CD14-positive monocyte (primary cell): ENCODE measurements at regions not wholly inside any gene's neighbourhood (a gene's known extent, or its start where the extent isn't known, plus 50 kb on each side); places are given as distances from the start of the nearest gene placed in this dataset.

Experiments used
- DNase-seq, 3 donors: peaks; one replicate each; pipeline ENCODE4 v3.0.0-alpha.2; 2011 to 2022
- H2AFZ ChIP-seq: 2 replicates; pipeline ENCODE4 v1.6.0; 2012; ENCODE audit warnings: mild to moderate bottlenecking, low read depth, low read length, inconsistent platforms; ENCODE audit not compliant: insufficient read depth, poor library complexity, severe bottlenecking
- H3K27ac ChIP-seq, 2 donors: 1 replicate in 1 of 2; 2 replicates in 1 of 2; pipeline ENCODE4 v1.5.1; 2012 to 2013; ENCODE audit warnings: low read length in 2 of 2, control low read depth in 1 of 2, inconsistent platforms in 1 of 2, low read depth in 1 of 2, mild to moderate bottlenecking in 1 of 2
- H3K27me3 ChIP-seq, 2 donors: one replicate each; pipeline versions ENCODE4 v1.6.0 to v1.6.1; 2011 to 2013; ENCODE audit warnings: low read length in 2 of 2; ENCODE audit not compliant: control insufficient read depth in 2 of 2, insufficient read depth in 2 of 2
- H3K36me3 ChIP-seq, 2 donors: replicated peaks in 1 of 2; 1 replicate in 1 of 2; 2 replicates in 1 of 2; pipeline versions ENCODE4 v1.5.1 to v1.6.1; 2012 to 2013; ENCODE audit warnings: low read length in 2 of 2, control low read depth in 1 of 2, inconsistent platforms in 1 of 2, mild to moderate bottlenecking in 1 of 2; ENCODE audit not compliant: insufficient read depth in 2 of 2, control insufficient read depth in 1 of 2
- H3K4me1 ChIP-seq, 2 donors: 1 replicate in 1 of 2; 2 replicates in 1 of 2; pipeline versions ENCODE4 v1.5.1 to v1.6.1; 2012 to 2013; ENCODE audit warnings: low read length in 2 of 2, control low read depth in 1 of 2, inconsistent platforms in 1 of 2, mild to moderate bottlenecking in 1 of 2, moderate library complexity in 1 of 2; ENCODE audit not compliant: insufficient read depth in 2 of 2, control insufficient read depth in 1 of 2
- H3K4me2 ChIP-seq: replicated peaks from 2 replicates; pipeline ENCODE3; 2012; ENCODE audit warnings: low read length, moderate library complexity, mild to moderate bottlenecking; ENCODE audit not compliant: poor library complexity, severe bottlenecking; ENCODE audit errors: extremely low read depth
- H3K4me3 ChIP-seq, 3 experiments: fragments of 200-600 bp in 1 of 3; sonication (generic) in 1 of 3; replicated peaks in 1 of 3; 1 replicate in 2 of 3; 2 replicates in 1 of 3; pipeline ENCODE4 v1.5.1; 2011 to 2013; ENCODE audit warnings: low read length in 3 of 3, mild to moderate bottlenecking in 3 of 3, control low read depth in 2 of 3, low read depth in 2 of 3, inconsistent platforms in 1 of 3, moderate library complexity in 1 of 3
- H3K79me2 ChIP-seq: 2 replicates; pipeline ENCODE4 v1.6.0; 2012; ENCODE audit warnings: mild to moderate bottlenecking, control low read depth, inconsistent platforms, low read length, moderate library complexity; ENCODE audit not compliant: insufficient read depth
- H3K9ac ChIP-seq: 2 replicates; pipeline ENCODE4 v1.6.0; 2017; ENCODE audit warnings: low read length, mild to moderate bottlenecking; ENCODE audit not compliant: insufficient read depth, poor library complexity, severe bottlenecking
- H3K9me3 ChIP-seq, 2 donors: replicated peaks in 1 of 2; 1 replicate in 1 of 2; 2 replicates in 1 of 2; pipeline versions ENCODE4 v1.5.1 to v1.6.1; 2012 to 2013; ENCODE audit warnings: low read length in 2 of 2, control low read depth in 1 of 2; ENCODE audit not compliant: control insufficient read depth in 1 of 2, insufficient read depth in 1 of 2
- H4K20me1 ChIP-seq: 2 replicates; pipeline ENCODE4 v1.6.0; 2012; ENCODE audit warnings: mild to moderate bottlenecking, low read length, control low read depth, moderate library complexity; ENCODE audit not compliant: insufficient read depth
- H3K27ac Mint-ChIP-seq, 7 donors: one replicate each; pipeline ENCODE4 v1.8.0; 2020; ENCODE audit warnings: mild to moderate bottlenecking in 7 of 7, mixed read lengths in 7 of 7, moderate library complexity in 6 of 7, inconsistent platforms in 2 of 7
- H3K27me3 Mint-ChIP-seq, 3 donors: one replicate each; pipeline ENCODE4 v1.8.0; 2021 to 2022; ENCODE audit warnings: low read depth in 3 of 3, mild to moderate bottlenecking in 3 of 3, mixed read lengths in 3 of 3, moderate library complexity in 3 of 3, inconsistent platforms in 1 of 3
- H3K36me3 Mint-ChIP-seq, 2 donors: one replicate each; pipeline ENCODE4 v1.8.0; 2020; ENCODE audit warnings: mixed read lengths in 2 of 2, inconsistent platforms in 1 of 2, mild to moderate bottlenecking in 1 of 2
- H3K4me1 Mint-ChIP-seq: one replicate; pipeline ENCODE4 v1.8.0; 2020; ENCODE audit warnings: mild to moderate bottlenecking, mixed read lengths
- H3K4me3 Mint-ChIP-seq, 2 donors: one replicate each; pipeline ENCODE4 v1.8.0; 2020; ENCODE audit warnings: mild to moderate bottlenecking in 2 of 2, mixed read lengths in 2 of 2, moderate library complexity in 1 of 2
- H3K9me3 Mint-ChIP-seq, 7 donors: one replicate each; pipeline ENCODE4 v1.8.0; 2020 to 2022; ENCODE audit warnings: mixed read lengths in 7 of 7, mild to moderate bottlenecking in 6 of 7, moderate library complexity in 6 of 7, inconsistent platforms in 2 of 7
- CTCF ChIP-seq: fragments of 200-600 bp; IDR thresholded peaks from one replicate; pipeline ENCODE4 v1.8.0; 2022; ENCODE audit warnings: antibody characterized with exemption, mild to moderate bottlenecking
- WGBS: methylation state at CpG from one replicate; pipeline ENCODE4 v1.1.5; 2013; ENCODE audit warnings: missing lambda C conversion rate; ENCODE audit not compliant: insufficient coverage; 5-methylcytosine and 5-hydroxymethylcytosine counted together
- intact Hi-C, 2 donors: fragments of 100-400 bp; cut with micrococcal nuclease; formaldehyde crosslinking; loops; one replicate each; pipeline versions ENCODE4 v1.15.0 to v1.15.1; 2023

DNA sequence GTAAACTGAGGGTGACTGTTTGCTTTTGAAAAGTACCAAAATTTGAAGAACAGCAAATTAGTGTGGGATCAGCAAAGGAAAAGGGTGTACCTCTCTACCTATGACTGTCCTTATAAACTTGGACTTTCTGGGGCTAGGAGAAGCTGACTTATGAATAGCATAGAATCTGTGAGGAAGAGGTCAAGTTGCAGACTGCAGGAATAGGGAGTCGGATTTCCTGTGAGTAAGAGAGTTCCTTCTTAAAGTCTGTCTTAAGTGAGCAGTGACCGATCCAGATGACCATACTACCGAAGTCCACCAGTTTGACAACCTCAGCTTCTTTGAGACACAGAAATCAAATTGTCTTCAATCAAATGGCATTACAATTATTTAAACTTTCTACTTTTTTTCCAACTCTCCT is 708.7 kb downstream of the UTRN start:
- intact Hi-C loops, result no loop called here
- no peaks in the 10 kb centered on the region for H3K9me3 ChIP-seq
- no peak overlapping the region for H3K27ac ChIP-seq
- no peak overlapping the region for H3K9ac ChIP-seq
- no peaks in the 10 kb centered on the region for H3K4me1 ChIP-seq
- Mint-ChIP-seq H3K27me3 (peaks cover 0 to 2% (median 0%) of the 10 kb centered on the region in 3 donors), H3K36me3 (no peaks in the 10 kb centered on the region), H3K4me3 (no peak overlapping the region), H3K27ac (no peak overlapping the region), H3K9me3 (peaks cover 0 to 3% (median 0%) of the 10 kb centered on the region in 7 donors), H3K4me1 (peaks cover 2% of the 10 kb centered on the region)
- no peaks in the 10 kb centered on the region for H3K36me3 ChIP-seq
- H3K4me2 ChIP-seq, result no peak overlapping the region
- WGBS, result no CpG with 5 or more reads among the region's 3 CpGs
- DNase-seq, result no peak
- TF ChIP-seq CTCF, result no peak
- no peaks in the 10 kb centered on the region for H3K27me3 ChIP-seq
- no peaks in the 10 kb centered on the region for H3K79me2 ChIP-seq
- H3K4me3 ChIP-seq, result no peak overlapping the region
- no peaks in the 10 kb centered on the region for H4K20me1 ChIP-seq
- H2AFZ ChIP-seq, result no peak overlapping the region

GRCh38 chr6:144997996-144998395 is 712.9 kb downstream of the UTRN start:
- TF ChIP-seq CTCF, result no peak
- Histone ChIP-seq H3K27ac (no peak overlapping the region), H3K4me2 (no peak overlapping the region), H3K4me1 (no peaks in the 10 kb centered on the region), H3K9ac (no peak overlapping the region), H2AFZ (no peak overlapping the region), H4K20me1 (no peaks in the 10 kb centered on the region), H3K27me3 (no peaks in the 10 kb centered on the region), H3K4me3 (no peak overlapping the region), H3K9me3 (no peaks in the 10 kb centered on the region), H3K79me2 (no peaks in the 10 kb centered on the region), H3K36me3 (no peaks in the 10 kb centered on the region)
- Mint-ChIP-seq H3K4me1 (no peaks in the 10 kb centered on the region), H3K27ac (no peak overlapping the region), H3K36me3 (no peaks in the 10 kb centered on the region), H3K4me3 (no peak overlapping the region), H3K9me3 (peaks cover 0 to 13% (median 3%) of the 10 kb centered on the region in 7 donors), H3K27me3 (peaks cover 0 to 4% (median 0%) of the 10 kb centered on the region in 3 donors)
- 100% methylated on average over 1 of the region's 3 CpGs for WGBS
- no peak for DNase-seq
- intact Hi-C loops, result no loop called here
